Ecto neural progenitor cell (in vitro differentiated cells): ENCODE measurements at regions not wholly inside any gene's neighbourhood (a gene's known extent, or its start where the extent isn't known, plus 50 kb on each side); places are given as distances from the start of the nearest gene placed in this dataset.

ENCODE experiments used
- DNase-seq: peaks from one replicate; pipeline ENCODE4 v3.0.0-alpha.2; 2018; ENCODE audit warnings: low spot score

GRCh38 chr9:126152622-126153362, 173.8 kb upstream of the MVB12B start:
- no peak for DNase-seq

DNA sequence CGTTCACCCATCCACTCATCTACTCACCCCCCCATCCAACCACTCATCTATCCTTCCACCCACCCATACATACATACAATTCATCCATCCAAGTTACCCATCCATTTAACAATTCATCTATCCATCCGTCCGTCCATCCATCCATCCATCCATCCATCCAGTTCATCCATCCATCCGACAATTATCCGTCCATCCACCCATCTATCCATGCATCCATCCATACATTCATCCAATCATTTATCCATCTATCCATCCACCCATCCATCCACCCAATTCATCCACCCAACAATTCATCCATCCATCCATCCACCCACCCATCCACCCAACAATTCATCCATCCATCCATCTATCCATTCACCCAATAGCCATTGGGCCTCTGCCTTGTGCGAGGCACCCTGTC, 173.2 kb upstream of the MVB12B start:
- DNase-seq: no peak

DNA sequence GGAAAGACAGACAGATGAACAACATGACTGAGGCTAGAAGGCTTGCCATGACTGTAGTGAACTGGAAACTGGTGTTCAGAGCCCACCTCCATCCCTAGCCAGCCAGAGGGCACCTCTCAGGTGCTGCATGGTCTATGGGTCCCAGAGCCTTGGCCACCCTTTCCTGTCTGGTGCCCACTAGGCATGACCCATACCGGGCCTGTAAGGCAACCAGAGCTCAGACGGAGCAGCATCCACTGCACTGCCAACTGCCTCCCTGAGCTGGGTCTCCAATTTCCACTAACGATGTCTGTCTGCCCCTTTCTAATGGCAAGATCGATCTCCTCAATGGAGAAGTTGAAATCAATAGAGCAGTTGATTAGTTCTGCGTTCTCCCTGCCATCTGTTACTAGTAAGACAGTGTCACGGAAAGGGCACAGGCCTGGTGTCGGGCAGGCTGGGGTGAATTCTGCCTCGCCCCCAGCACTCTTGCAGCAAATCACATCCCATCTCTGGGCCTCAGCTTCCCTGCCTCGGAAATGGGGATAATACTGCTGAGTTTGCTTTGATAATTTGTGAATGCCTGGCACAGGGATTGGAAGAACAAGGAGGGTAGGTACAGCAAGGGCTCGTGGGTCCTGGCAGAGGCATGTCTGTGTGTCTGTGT, 172.3 kb upstream of the MVB12B start:
- no peak for DNase-seq

- DNase-seq: no peak
These were observed 171.8 kb upstream of the MVB12B start for GRCh38 chr9:126154869-126155268.

DNA sequence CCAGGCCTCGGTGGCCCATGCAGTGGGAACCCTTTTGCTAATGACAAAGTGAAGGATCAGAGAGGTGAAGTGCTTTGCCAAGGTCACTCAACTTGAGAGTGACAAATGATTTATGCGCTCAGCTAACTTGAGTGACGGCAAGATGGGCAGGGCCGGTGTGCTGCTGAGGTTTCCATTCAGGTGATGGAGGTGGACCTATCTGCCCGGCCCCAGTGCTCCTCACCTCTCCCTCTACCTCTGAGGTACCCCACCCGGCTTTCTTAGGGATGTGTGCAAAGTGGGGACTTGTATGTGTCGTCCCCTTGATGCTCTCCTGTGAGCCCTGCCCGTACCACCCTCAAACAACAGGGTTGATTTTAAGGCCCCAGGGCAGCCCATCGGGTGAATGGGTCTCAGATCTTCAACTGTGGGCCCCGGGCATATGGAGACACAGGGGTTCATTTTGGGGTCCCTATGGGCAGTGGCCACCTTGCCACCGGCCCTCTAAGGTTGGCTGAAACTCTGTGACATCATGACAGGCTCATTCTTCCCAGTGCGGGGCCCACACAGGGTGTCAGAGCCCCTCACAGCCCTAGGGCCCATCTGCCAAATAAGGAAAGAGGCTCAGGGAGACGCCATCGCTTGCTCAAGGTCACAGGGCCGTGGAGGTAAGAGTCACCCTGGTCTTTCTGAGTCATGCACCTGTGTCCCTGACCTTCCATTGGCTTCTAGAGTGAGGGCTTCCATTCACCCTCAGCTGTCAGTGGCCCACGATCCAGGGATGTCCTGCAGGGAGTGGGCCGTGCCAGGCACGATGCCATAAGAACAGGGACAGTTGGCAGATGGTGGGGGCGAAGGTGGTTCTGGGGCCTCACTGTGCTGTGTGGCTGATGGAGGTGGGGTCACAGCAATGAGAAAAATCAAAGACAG, 170.6 kb upstream of the MVB12B start:
- DNase-seq: no peak

DNA sequence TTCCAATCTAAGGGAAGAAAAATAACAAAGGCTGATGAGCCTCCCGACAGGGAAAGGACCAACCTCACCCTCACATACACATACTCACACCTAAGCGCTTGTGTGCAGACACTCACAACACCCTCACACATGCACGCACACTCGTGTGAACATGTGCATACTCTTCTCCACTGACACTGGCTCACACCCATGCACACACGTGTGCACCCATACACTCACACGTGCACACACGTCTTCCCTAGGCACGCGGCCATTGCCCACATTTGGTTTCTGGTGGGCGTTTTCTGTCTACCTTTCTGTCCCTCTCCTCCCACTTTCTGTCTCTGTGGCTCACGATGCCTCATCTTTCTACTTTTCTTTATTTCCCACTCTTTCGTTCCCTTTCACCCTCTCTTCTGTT, 169.7 kb upstream of the MVB12B start:
- no peak for DNase-seq

- no peak for DNase-seq
These were observed 169.2 kb upstream of the MVB12B start for GRCh38 chr9:126157423-126157822.

GRCh38 chr9:126157826-126158587, 168.6 kb upstream of the MVB12B start:
- DNase-seq: no peak

DNA sequence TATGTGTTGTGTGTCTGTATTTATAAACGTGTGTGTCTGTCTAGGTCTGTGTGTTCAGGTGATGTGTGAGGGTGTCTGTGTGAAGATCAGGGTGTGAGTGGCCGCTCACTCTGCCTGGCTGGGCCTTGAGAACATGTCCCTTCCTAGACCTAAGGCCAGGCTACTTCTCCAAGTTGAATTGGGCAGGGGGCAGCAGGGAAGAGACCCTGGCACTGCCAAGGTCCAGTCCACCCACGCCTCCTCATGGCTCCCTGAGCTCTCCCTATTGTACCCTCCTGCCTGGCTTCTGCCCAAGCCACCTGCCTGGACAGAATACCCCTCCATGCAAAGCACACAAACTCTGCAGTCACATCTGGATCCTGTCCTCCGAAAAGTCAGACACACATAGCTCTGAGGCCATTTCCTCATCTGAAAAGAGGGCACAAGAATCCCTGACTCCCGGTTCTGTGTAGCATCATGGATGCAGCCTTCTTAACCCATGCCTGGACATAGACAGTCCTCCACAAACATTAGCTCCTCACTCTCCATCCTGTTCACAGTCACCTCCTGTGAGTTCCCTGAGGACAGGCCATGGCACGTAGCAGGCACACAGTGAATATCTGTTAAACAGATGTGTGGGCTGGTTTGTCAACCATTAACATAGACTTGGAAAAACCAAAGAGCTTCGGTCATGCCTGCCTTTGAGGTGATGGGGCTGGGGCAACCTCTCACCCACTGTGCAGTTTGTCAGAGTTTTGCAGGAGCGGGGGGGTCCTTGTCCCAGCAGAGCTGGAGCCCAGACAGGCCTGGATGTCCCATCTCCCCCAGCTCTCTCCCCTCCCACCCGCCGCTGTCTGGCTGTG, 167.8 kb upstream of the MVB12B start:
- no peak for DNase-seq

- DNase-seq: no peak
These were observed 167.1 kb upstream of the MVB12B start for GRCh38 chr9:126159430-126160060.

GRCh38 chr9:126160067-126160853, 166.4 kb upstream of the MVB12B start:
- DNase-seq: no peak

DNA sequence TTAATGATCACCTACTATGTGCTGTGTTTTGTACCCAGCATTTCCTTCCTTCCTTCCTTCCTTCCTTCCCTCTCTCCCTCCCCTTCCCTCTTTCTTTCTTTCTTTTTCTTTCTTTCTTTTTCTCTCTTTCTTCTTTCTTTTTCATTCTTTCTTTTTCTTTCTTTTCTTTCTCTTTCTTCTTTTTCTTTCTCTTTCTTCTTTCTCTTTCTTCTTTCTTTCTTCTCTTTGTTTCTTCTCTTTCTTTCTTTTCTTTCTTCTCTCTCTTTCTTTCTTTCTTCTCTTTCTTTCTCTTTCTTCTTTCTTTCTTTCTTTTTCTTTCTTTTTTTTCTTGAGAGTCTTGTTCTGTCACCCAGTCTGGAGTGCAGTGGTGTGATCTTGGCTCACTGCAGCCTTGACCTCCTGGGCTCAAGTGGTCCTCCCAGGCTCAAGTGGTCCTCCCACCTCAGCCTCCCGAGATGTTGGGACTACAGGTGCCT, 165.7 kb upstream of the MVB12B start:
- DNase-seq: no peak

GRCh38 chr9:126162611-126163381, 163.8 kb upstream of the MVB12B start:
- DNase-seq: peak; percentile 31

- DNase-seq: no peak
These were observed 161.7 kb upstream of the MVB12B start for GRCh38 chr9:126164796-126165525.

GRCh38 chr9:126165755-126166154, 160.9 kb upstream of the MVB12B start:
- DNase-seq: no peak

GRCh38 chr9:126166291-126166690, 160.3 kb upstream of the MVB12B start:
- DNase-seq: no peak

DNA sequence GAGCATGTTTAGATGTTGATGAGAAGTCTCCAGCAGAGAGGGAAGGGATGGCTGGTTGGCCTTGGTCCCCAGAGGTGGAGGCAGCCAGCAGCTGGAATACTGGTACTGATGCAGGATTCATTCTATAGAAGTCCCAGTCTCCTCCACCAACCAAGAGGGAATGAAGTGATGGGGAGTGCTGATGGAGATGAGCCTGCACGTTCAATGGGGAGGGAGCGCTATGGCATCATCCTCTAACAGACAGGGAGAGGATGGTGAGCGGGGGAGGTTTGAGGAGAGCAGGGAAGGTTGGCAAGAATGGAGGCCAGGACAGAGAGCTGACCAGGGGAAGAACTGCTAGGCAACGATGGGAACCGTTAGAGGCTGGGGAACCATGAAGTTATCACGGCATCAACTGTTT, 159.8 kb upstream of the MVB12B start:
- no peak for DNase-seq

DNA sequence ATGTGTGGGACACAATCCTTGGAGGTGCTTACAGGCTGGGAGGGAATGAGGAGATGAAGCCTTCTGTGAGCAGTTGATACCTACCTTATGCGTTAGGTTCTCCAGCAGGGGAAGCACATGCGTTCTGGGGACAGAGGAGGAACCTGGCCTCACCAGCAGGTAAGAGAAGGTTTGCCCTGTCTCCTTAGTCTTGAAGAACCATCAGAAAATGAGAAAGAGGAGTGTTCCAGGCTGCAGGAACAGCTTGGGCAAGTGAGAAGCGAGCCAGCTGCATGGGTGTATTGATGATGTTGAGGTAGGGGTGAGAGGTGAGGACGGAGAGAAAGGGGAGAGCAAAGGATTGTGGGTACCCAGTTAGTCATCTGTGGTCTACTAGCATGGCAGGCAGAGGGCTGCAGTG, 156.9 kb upstream of the MVB12B start:
- no peak for DNase-seq
